HepG2 (cell line): ENCODE measurements at regions not wholly inside any gene's neighbourhood (a gene's known extent, or its start where the extent isn't known, plus 50 kb on each side); places are given as distances from the start of the nearest gene placed in this dataset.

Experiments
- ARID3A ChIP-seq: IDR thresholded peaks from 2 replicates; pipeline ENCODE4 v1.6.1; 2012; ENCODE audit warnings: low read depth, low read length, improper control_type of control experiment
- BCL6 ChIP-seq: IDR thresholded peaks from 2 replicates; pipeline ENCODE4 v1.6.1; 2016; ENCODE audit warnings: missing genetic modification reagents, missing compliant biosample characterization
- EHMT2 ChIP-seq: fragments of 200-600 bp; sonication (generic); IDR thresholded peaks from 2 replicates; pipeline ENCODE4 v1.7.0; 2017; ENCODE audit warnings: antibody characterized with exemption, low read depth, low read length, borderline replicate concordance
- EP300 ChIP-seq, 3 experiments: sonication (generic) in 1 of 3; formaldehyde crosslinking in 1 of 3; IDR thresholded peaks; 2 replicates each; pipeline versions ENCODE4 v1.5.1 to v1.6.1; 2011 to 2020; ENCODE audit warnings: low read depth in 2 of 3, low read length in 2 of 3, borderline replicate concordance in 1 of 3, improper control_type of control experiment in 1 of 3, mild to moderate bottlenecking in 1 of 3, missing genetic modification reagents in 1 of 3, moderate library complexity in 1 of 3
- FOXA3 ChIP-seq: IDR thresholded peaks from 2 replicates; pipeline ENCODE4 v1.6.1; 2016; ENCODE audit warnings: missing genetic modification reagents, missing compliant biosample characterization
- GATAD2A ChIP-seq: IDR thresholded peaks from 2 replicates; pipeline ENCODE4 v1.6.1; 2016
- HOXA7 ChIP-seq: sonication (generic); formaldehyde crosslinking; IDR thresholded peaks from 2 replicates; pipeline ENCODE4 v1.8.1; 2022; ENCODE audit warnings: mild to moderate bottlenecking, missing genetic modification reagents, moderate library complexity
- ISL2 ChIP-seq: sonication (generic); formaldehyde crosslinking; IDR thresholded peaks from 2 replicates; pipeline ENCODE4 v1.5.0; 2020; ENCODE audit warnings: missing genetic modification reagents
- KDM6A ChIP-seq: IDR thresholded peaks from 2 replicates; pipeline ENCODE4 v1.6.1; 2016; ENCODE audit warnings: low read depth
- LCORL ChIP-seq, 2 experiments: fragments of 450-650 bp in 1 of 2; sonication (generic) in 1 of 2; formaldehyde crosslinking in 1 of 2; IDR thresholded peaks; 2 replicates each; pipeline versions ENCODE4 v1.5.0 to v1.6.1; 2017 to 2020; ENCODE audit warnings: antibody characterized with exemption in 1 of 2, missing genetic modification reagents in 1 of 2
- NCOA2 ChIP-seq: sonication (generic); formaldehyde crosslinking; IDR thresholded peaks from 2 replicates; pipeline ENCODE4 v1.8.0; 2022; ENCODE audit warnings: inconsistent platforms
- SIX1 ChIP-seq: sonication (generic); formaldehyde crosslinking; IDR thresholded peaks from 2 replicates; pipeline ENCODE4 v1.4.0; 2020; ENCODE audit warnings: missing genetic modification reagents, borderline replicate concordance
- SNRNP70 ChIP-seq: fragments of 200-400 bp; formaldehyde crosslinking; IDR thresholded peaks from 2 replicates; pipeline ENCODE4 v1.6.1; 2017; ENCODE audit warnings: mild to moderate bottlenecking, low read depth, low read length, moderate library complexity
- THRA ChIP-seq: sonication (generic); formaldehyde crosslinking; IDR thresholded peaks from 2 replicates; pipeline ENCODE4 v1.4.0; 2020; ENCODE audit warnings: missing genetic modification reagents, borderline replicate concordance
- ZBTB44 ChIP-seq: sonication (generic); formaldehyde crosslinking; IDR thresholded peaks from 2 replicates; pipeline ENCODE4 v1.4.0; 2020; ENCODE audit warnings: missing genetic modification reagents
- ZEB1 ChIP-seq: IDR thresholded peaks from 2 replicates; pipeline ENCODE4 v1.6.1; 2012; ENCODE audit warnings: mild to moderate bottlenecking, low read depth, inconsistent platforms; ENCODE audit not compliant: insufficient replicate concordance
- ZFX ChIP-seq: sonication (generic); formaldehyde crosslinking; IDR thresholded peaks from 2 replicates; pipeline ENCODE4 v1.4.0; 2020; ENCODE audit warnings: mild to moderate bottlenecking, low read depth, missing genetic modification reagents, moderate library complexity
- ZNF292 ChIP-seq: sonication (generic); formaldehyde crosslinking; IDR thresholded peaks from 2 replicates; pipeline ENCODE4 v1.8.1; 2022; ENCODE audit warnings: mild to moderate bottlenecking, low read depth, missing genetic modification reagents, borderline replicate concordance
- ZNF33B ChIP-seq: sonication (generic); formaldehyde crosslinking; IDR thresholded peaks from 2 replicates; pipeline ENCODE4 v1.5.1; 2020; ENCODE audit warnings: mild to moderate bottlenecking, missing genetic modification reagents
- ZNF362 ChIP-seq: sonication (generic); formaldehyde crosslinking; IDR thresholded peaks from 2 replicates; pipeline ENCODE4 v1.4.0; 2020; ENCODE audit warnings: missing genetic modification reagents, mild to moderate bottlenecking, borderline replicate concordance
- ZNF552 ChIP-seq: sonication (generic); formaldehyde crosslinking; IDR thresholded peaks from 2 replicates; pipeline ENCODE4 v1.9.0; 2022; ENCODE audit warnings: missing genetic modification reagents, mild to moderate bottlenecking, borderline replicate concordance

- TF ChIP-seq ARID3A (no peak), BCL6 (peak; percentile 74), ISL2 (CRISPR knock-in tag) (peak; percentile 92), EP300 (IDR thresholded peaks at IDR 0.05; ENCODE audit: low read depth in 2 of 2, low read length in 2 of 2) (peak in 1 of 2 experiments; percentile 85; a peak in 2 of 4 replicates), EP300 (CRISPR knock-in tag; IDR thresholded peaks at IDR 0.05; ENCODE audit: borderline replicate concordance) (peak; percentile 47; the same call in 1 of the 2 replicates), THRA (no peak), ZFX (no peak), NCOA2 (CRISPR knock-in tag) (peak; percentile 79; the same call in 1 of the 2 replicates), HOXA7 (no peak), ZNF552 (CRISPR knock-in tag) (no peak), GATAD2A (CRISPR knock-in tag) (peak; percentile 71), ZNF292 (CRISPR knock-in tag) (peak; percentile 38; the same call in 1 of the 2 replicates), SNRNP70 (no peak), LCORL (IDR thresholded peaks at IDR 0.05) (no peak), LCORL (CRISPR knock-in tag; IDR thresholded peaks at IDR 0.05) (peak; percentile 61; the same call in 1 of the 2 replicates), SIX1 (CRISPR knock-in tag) (0 out of 2 replicates have a peak, but pooled peaks have one; percentile 33), EHMT2 (no peak), ZNF362 (CRISPR knock-in tag) (peak; percentile 15; the same call in 1 of the 2 replicates), ZBTB44 (CRISPR knock-in tag) (no peak), ZNF33B (CRISPR knock-in tag) (no peak), KDM6A (0 out of 2 replicates have a peak, but pooled peaks have one; percentile 22), FOXA3 (CRISPR knock-in tag) (peak; percentile 49; the same call in 1 of the 2 replicates), ZEB1 (peak; percentile 88)
Measured at GRCh38 chr14:53441789-53442188, 288.7 kb upstream of the DDHD1 start (continued).
